Mammary epithelial cell (primary cell): ENCODE measurements at regions not wholly inside any gene's neighbourhood (a gene's known extent, or its start where the extent isn't known, plus 50 kb on each side); places are given as distances from the start of the nearest gene placed in this dataset.

Source experiments
- EZH2 ChIP-seq: IDR thresholded peaks from 2 replicates; pipeline ENCODE4 v1.6.1; 2012; ENCODE audit warnings: low read length, inconsistent platforms, borderline replicate concordance
- TF ChIP-seq, protein P1 (sequence below), 2 donors: IDR thresholded peaks in 1 of 2; conservative IDR thresholded peaks in 1 of 2; 2 replicates each; pipeline ENCODE4 v1.5.1; 2011 to 2012; ENCODE audit warnings: inconsistent platforms in 2 of 2, low read length in 2 of 2, mild to moderate bottlenecking in 2 of 2, control low read depth in 1 of 2, low read depth in 1 of 2; ENCODE audit not compliant: insufficient read depth in 1 of 2; ENCODE audit errors: extremely low read depth in 1 of 2

DNA sequence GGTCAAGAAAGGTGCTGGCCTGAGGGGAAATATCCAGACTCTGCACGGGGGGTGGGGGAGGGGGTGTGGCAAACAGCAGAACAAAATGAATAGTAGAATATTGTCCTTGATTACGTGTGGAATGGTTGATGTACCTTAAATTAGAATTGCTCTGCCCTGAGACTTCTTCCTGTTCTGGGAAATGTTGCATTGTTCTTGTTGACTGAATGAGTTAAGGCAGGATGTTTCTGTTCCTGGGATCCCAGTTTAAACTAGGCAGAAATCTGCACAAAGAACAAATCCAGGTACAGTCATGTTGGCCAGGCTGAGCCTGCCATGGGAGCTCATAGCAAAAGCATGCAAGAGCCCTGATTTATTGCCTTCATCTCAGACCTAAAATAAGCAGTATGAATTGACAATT, 558.7 kb upstream of the VSTM2A start:
- TF ChIP-seq, protein P1, sequence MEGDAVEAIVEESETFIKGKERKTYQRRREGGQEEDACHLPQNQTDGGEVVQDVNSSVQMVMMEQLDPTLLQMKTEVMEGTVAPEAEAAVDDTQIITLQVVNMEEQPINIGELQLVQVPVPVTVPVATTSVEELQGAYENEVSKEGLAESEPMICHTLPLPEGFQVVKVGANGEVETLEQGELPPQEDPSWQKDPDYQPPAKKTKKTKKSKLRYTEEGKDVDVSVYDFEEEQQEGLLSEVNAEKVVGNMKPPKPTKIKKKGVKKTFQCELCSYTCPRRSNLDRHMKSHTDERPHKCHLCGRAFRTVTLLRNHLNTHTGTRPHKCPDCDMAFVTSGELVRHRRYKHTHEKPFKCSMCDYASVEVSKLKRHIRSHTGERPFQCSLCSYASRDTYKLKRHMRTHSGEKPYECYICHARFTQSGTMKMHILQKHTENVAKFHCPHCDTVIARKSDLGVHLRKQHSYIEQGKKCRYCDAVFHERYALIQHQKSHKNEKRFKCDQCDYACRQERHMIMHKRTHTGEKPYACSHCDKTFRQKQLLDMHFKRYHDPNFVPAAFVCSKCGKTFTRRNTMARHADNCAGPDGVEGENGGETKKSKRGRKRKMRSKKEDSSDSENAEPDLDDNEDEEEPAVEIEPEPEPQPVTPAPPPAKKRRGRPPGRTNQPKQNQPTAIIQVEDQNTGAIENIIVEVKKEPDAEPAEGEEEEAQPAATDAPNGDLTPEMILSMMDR (conservative IDR thresholded peaks at IDR 0.05 in 1 of 2, IDR thresholded peaks at IDR 0.05 in 1 of 2; ENCODE audit: extremely low read depth in 1 of 2, insufficient read depth in 1 of 2, low read depth in 1 of 2, low read length in 2 of 2): no peak
- TF ChIP-seq EZH2: no peak
